Ascending aorta (tissue), 2 donors: ENCODE measurements at regions not wholly inside any gene's neighbourhood (a gene's known extent, or its start where the extent isn't known, plus 50 kb on each side); places are given as distances from the start of the nearest gene placed in this dataset.

Experiments
- DNase-seq, 2 donors: peaks; one replicate each; pipeline ENCODE4 v3.0.0-alpha.2; 2019; ENCODE audit warnings: low spot score in 2 of 2
- H3K27ac ChIP-seq, 2 donors: fragments of 200-600 bp; sonication (generic); one replicate each; pipeline ENCODE4 v1.5.1; 2016 to 2017; ENCODE audit warnings: mild to moderate bottlenecking in 1 of 2
- H3K27me3 ChIP-seq: fragments of 200-600 bp; sonication (generic); one replicate; pipeline ENCODE4 v1.5.1; 2017
- H3K36me3 ChIP-seq, 2 donors: fragments of 200-600 bp; sonication (generic); one replicate each; pipeline ENCODE4 v1.5.1; 2016
- H3K4me1 ChIP-seq, 2 donors: fragments of 200-600 bp; sonication (generic); one replicate each; pipeline ENCODE4 v1.5.1; 2016 to 2017; ENCODE audit warnings: mild to moderate bottlenecking in 1 of 2
- H3K4me3 ChIP-seq, 2 donors: fragments of 200-600 bp; sonication (generic); one replicate each; pipeline ENCODE4 v1.5.1; 2016 to 2017; ENCODE audit warnings: mild to moderate bottlenecking in 1 of 2
- H3K9me3 ChIP-seq, 2 donors: fragments of 200-600 bp; sonication (generic); one replicate each; pipeline ENCODE4 v1.5.1; 2016
- intact Hi-C: fragments of 100-400 bp; cut with DNase I; formaldehyde crosslinking; loops from one replicate; pipeline ENCODE4 v1.15.1; 2023
- TF ChIP-seq, protein P1 (sequence below), 3 experiments: fragments of 200-600 bp in 2 of 3; fragments of 450-650 bp in 1 of 3; sonication (generic) in 2 of 3; IDR thresholded peaks; one replicate each; pipeline ENCODE4 v1.5.1; 2016 to 2019; ENCODE audit warnings: antibody characterized with exemption in 3 of 3, mild to moderate bottlenecking in 1 of 3, moderate library complexity in 1 of 3

DNA sequence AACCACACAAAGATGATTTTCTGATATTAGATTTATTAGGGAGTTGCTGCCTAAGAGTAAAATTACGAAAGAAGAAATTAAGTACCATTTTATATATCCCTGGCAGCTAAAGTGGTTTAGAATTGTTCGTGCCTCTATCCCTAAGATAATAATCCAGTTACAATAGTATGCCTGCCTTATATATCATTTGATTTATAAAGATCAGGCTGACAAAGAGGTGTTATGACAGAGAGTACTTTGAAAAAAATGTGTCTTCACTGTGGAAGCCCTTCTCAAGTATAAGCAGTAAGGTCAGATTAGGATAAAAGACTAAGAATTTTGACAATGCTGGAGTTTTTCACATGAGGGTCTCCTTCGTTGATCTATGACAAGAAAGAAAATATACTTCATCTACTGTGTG is 619.9 kb downstream of the ADGRL2 start:
- Histone ChIP-seq H3K4me1 (no peaks in the 10 kb centered on the region), H3K36me3 (no peaks in the 10 kb centered on the region), H3K9me3 (no peaks in the 10 kb centered on the region), H3K4me3 (no peak overlapping the region), H3K27me3 (no peaks in the 10 kb centered on the region), H3K27ac (no peak overlapping the region)
- DNase-seq = no peak
- intact Hi-C loops = no loop called here
- TF ChIP-seq, protein P1, sequence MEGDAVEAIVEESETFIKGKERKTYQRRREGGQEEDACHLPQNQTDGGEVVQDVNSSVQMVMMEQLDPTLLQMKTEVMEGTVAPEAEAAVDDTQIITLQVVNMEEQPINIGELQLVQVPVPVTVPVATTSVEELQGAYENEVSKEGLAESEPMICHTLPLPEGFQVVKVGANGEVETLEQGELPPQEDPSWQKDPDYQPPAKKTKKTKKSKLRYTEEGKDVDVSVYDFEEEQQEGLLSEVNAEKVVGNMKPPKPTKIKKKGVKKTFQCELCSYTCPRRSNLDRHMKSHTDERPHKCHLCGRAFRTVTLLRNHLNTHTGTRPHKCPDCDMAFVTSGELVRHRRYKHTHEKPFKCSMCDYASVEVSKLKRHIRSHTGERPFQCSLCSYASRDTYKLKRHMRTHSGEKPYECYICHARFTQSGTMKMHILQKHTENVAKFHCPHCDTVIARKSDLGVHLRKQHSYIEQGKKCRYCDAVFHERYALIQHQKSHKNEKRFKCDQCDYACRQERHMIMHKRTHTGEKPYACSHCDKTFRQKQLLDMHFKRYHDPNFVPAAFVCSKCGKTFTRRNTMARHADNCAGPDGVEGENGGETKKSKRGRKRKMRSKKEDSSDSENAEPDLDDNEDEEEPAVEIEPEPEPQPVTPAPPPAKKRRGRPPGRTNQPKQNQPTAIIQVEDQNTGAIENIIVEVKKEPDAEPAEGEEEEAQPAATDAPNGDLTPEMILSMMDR (IDR thresholded peaks at IDR 0.05) = no peak

GRCh38 chr1:82411605-82412004 is 610.9 kb downstream of the ADGRL2 start:
- DNase-seq = no peak
- Histone ChIP-seq H3K27me3 (no peaks in the 10 kb centered on the region), H3K4me3 (no peak overlapping the region), H3K36me3 (no peaks in the 10 kb centered on the region), H3K9me3 (no peaks in the 10 kb centered on the region), H3K4me1 (no peaks in the 10 kb centered on the region), H3K27ac (no peak overlapping the region)
- intact Hi-C loops = no loop called here
- TF ChIP-seq, protein P1 (IDR thresholded peaks at IDR 0.05) = no peak

GRCh38 chr1:82405333-82405732 is 604.6 kb downstream of the ADGRL2 start:
- no peaks in the 10 kb centered on the region for H3K27me3 ChIP-seq
- TF ChIP-seq, protein P1 (IDR thresholded peaks at IDR 0.05) = no peak
- H3K36me3 ChIP-seq = no peaks in the 10 kb centered on the region
- H3K4me3 ChIP-seq = no peak overlapping the region
- no peaks in the 10 kb centered on the region for H3K9me3 ChIP-seq
- no peak for DNase-seq
- no peaks in the 10 kb centered on the region for H3K4me1 ChIP-seq
- H3K27ac ChIP-seq = no peak overlapping the region
- intact Hi-C loops = no loop called here

DNA sequence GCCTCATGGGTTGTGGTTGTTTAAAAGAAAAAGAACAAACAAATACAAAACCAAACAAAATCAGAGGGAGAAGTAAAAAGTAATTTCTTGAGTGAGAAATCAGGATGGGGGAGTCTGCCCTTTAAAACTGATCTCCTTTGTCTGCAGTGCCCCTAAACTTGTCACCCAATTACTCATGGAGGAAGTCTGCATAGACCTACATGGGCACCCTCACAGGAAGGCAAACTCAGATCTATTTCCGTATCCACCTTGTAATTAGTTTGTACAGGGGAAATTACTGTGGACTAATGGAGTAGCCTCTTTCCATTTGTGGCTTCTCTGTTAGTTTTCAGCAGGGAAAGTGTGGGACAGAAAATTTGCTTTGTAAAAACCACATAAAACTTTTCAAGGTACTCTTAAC is 600.4 kb downstream of the ADGRL2 start:
- TF ChIP-seq, protein P1 (IDR thresholded peaks at IDR 0.05) = no peak

GRCh38 chr1:82400521-82400920 is 599.8 kb downstream of the ADGRL2 start:
- H3K36me3 ChIP-seq = no peaks in the 10 kb centered on the region
- no peak overlapping the region for H3K27ac ChIP-seq
- no peaks in the 10 kb centered on the region for H3K4me1 ChIP-seq
- no peak overlapping the region for H3K4me3 ChIP-seq
- intact Hi-C loops = no loop called here
- TF ChIP-seq, protein P1 (IDR thresholded peaks at IDR 0.05) = no peak
- no peaks in the 10 kb centered on the region for H3K27me3 ChIP-seq
- no peaks in the 10 kb centered on the region for H3K9me3 ChIP-seq
- no peak for DNase-seq

More for the DNA sequence above, 600.4 kb downstream of the ADGRL2 start:
- no peak for DNase-seq
- intact Hi-C loops = no loop called here
- Histone ChIP-seq H3K27me3 (no peaks in the 10 kb centered on the region), H3K27ac (no peak overlapping the region), H3K4me1 (no peaks in the 10 kb centered on the region), H3K9me3 (no peaks in the 10 kb centered on the region), H3K36me3 (no peaks in the 10 kb centered on the region), H3K4me3 (no peak overlapping the region)

GRCh38 chr1:82399093-82399492 is 598.4 kb downstream of the ADGRL2 start:
- DNase-seq = no peak
- Histone ChIP-seq H3K27me3 (no peaks in the 10 kb centered on the region), H3K4me1 (no peaks in the 10 kb centered on the region), H3K27ac (no peak overlapping the region), H3K9me3 (no peaks in the 10 kb centered on the region), H3K36me3 (no peaks in the 10 kb centered on the region), H3K4me3 (no peak overlapping the region)
- TF ChIP-seq, protein P1 (IDR thresholded peaks at IDR 0.05) = no peak
- intact Hi-C loops = loop anchor here (10.0 kb wide), 1 partner anchor 594 kb away; the partner anchor contains the start of gene ADGRL2
